HG03139 (cell line): ENCODE measurements at regions not wholly inside any gene's neighbourhood (a gene's known extent, or its start where the extent isn't known, plus 50 kb on each side); places are given as distances from the start of the nearest gene placed in this dataset.
"Not testable (repeated sequence)": the region's sequence is repeated elsewhere in the genome, so short reads cannot be mapped to it uniquely, and the experiment has no call there.

ENCODE experiments used
- ATAC-seq: cut with Tn5 transposase; IDR thresholded peaks from one replicate; pipeline ENCODE4 v1.9.1; 2021; ENCODE audit not compliant: unreplicated experiment

GRCh38 chr6:146928503-146928902 is 275.7 kb upstream of the STXBP5 start:
- no peak for ATAC-seq

GRCh38 chr6:146931214-146931613 is 273.0 kb upstream of the STXBP5 start:
- ATAC-seq, result no peak

GRCh38 chr6:146937316-146937715 is 266.9 kb upstream of the STXBP5 start:
- ATAC-seq, result no peak

GRCh38 chr6:146938266-146938665 is 266.0 kb upstream of the STXBP5 start:
- ATAC-seq, result no peak

- ATAC-seq, result not testable (repeated sequence)
Measured at GRCh38 chr6:146939456-146939855, 264.8 kb upstream of the STXBP5 start.

GRCh38 chr6:146943664-146944063 is 260.6 kb upstream of the STXBP5 start:
- ATAC-seq, result no peak

- no peak for ATAC-seq
Measured at GRCh38 chr6:146944077-146944476, 260.1 kb upstream of the STXBP5 start.

GRCh38 chr6:146944809-146945208 is 259.4 kb upstream of the STXBP5 start:
- ATAC-seq, result no peak

GRCh38 chr6:146946559-146946958 is 257.7 kb upstream of the STXBP5 start:
- ATAC-seq, result no peak

GRCh38 chr6:146948790-146949342 is 255.4 kb upstream of the STXBP5 start:
- no peak for ATAC-seq

GRCh38 chr6:146949425-146949824 is 254.8 kb upstream of the STXBP5 start:
- ATAC-seq, result no peak

GRCh38 chr6:146950351-146950835 is 253.8 kb upstream of the STXBP5 start:
- ATAC-seq, result no peak

- no peak for ATAC-seq
Measured at GRCh38 chr6:146955570-146955969, 248.6 kb upstream of the STXBP5 start.

- ATAC-seq, result no peak
Measured at GRCh38 chr6:146957181-146958093, 246.8 kb upstream of the STXBP5 start.

GRCh38 chr6:146961831-146962230 is 242.4 kb upstream of the STXBP5 start:
- no peak for ATAC-seq

GRCh38 chr6:146962329-146962728 is 241.9 kb upstream of the STXBP5 start:
- ATAC-seq, result no peak

GRCh38 chr6:146965110-146965689 is 239.0 kb upstream of the STXBP5 start:
- ATAC-seq, result no peak

GRCh38 chr6:146968041-146968760 is 236.0 kb upstream of the STXBP5 start:
- ATAC-seq, result no peak

- ATAC-seq, result no peak
Measured at GRCh38 chr6:146972546-146972945, 231.7 kb upstream of the STXBP5 start.

GRCh38 chr6:146974351-146974750 is 229.9 kb upstream of the STXBP5 start:
- no peak for ATAC-seq

GRCh38 chr6:146975093-146975492 is 229.1 kb upstream of the STXBP5 start:
- ATAC-seq, result no peak
